Testis (tissue), 2 donors: ENCODE measurements at regions not wholly inside any gene's neighbourhood (a gene's known extent, or its start where the extent isn't known, plus 50 kb on each side); places are given as distances from the start of the nearest gene placed in this dataset.

Experiments used
- POLR2A ChIP-seq: fragments of 450-650 bp; IDR thresholded peaks from one replicate; pipeline ENCODE4 v1.6.1; 2017; ENCODE audit warnings: antibody characterized with exemption, mild to moderate bottlenecking, moderate library complexity
- TF ChIP-seq, protein P1 (sequence below), 3 experiments: fragments of 450-650 bp in 2 of 3; fragments of 200-600 bp in 1 of 3; sonication (generic) in 1 of 3; IDR thresholded peaks; one replicate each; pipeline ENCODE4 v1.5.1; 2016 to 2019; ENCODE audit warnings: antibody characterized with exemption in 3 of 3, mild to moderate bottlenecking in 2 of 3, moderate library complexity in 1 of 3

GRCh38 chr4:167987285-167987684 is 105.1 kb upstream of the ANXA10 start:
- TF ChIP-seq POLR2A: no peak
- TF ChIP-seq, protein P1, sequence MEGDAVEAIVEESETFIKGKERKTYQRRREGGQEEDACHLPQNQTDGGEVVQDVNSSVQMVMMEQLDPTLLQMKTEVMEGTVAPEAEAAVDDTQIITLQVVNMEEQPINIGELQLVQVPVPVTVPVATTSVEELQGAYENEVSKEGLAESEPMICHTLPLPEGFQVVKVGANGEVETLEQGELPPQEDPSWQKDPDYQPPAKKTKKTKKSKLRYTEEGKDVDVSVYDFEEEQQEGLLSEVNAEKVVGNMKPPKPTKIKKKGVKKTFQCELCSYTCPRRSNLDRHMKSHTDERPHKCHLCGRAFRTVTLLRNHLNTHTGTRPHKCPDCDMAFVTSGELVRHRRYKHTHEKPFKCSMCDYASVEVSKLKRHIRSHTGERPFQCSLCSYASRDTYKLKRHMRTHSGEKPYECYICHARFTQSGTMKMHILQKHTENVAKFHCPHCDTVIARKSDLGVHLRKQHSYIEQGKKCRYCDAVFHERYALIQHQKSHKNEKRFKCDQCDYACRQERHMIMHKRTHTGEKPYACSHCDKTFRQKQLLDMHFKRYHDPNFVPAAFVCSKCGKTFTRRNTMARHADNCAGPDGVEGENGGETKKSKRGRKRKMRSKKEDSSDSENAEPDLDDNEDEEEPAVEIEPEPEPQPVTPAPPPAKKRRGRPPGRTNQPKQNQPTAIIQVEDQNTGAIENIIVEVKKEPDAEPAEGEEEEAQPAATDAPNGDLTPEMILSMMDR (IDR thresholded peaks at IDR 0.05): no peak
